ENCODE measurements at regions not wholly inside any gene's neighbourhood (a gene's known extent, or its start where the extent isn't known, plus 50 kb on each side); places are given as distances from the start of the nearest gene placed in this dataset.

DNA sequence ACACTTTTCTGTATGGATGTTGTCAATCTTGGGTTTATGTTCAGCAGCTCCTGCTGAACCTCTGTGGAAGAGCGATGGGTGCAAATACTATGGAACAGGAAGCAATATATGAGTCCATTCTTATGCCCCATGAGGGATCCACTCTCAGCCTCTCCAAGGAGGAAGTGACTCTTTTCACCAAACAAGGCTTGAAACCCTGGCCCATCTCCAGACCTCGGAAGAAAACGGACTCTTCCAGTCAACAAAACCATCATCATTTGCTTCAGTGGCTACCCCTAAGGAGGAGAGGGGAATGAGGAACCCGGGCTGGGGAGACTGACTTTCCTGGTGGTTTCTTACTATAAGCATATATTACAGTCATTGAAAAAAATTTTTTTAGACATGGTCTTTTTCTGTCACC is 206.2 kb downstream of the AXIN2 start:
- Histone ChIP-seq H3K9me3 (no peaks in the 10 kb centered on the region), H3K4me1 (no peaks in the 10 kb centered on the region), H3K27me3 (no peaks in the 10 kb centered on the region), H3K27ac (no peak overlapping the region), H3K4me3 (no peak overlapping the region), H3K36me3 (no peaks in the 10 kb centered on the region)
- TF ChIP-seq POLR2A (IDR thresholded peaks at IDR 0.05), result no peak
- TF ChIP-seq, protein P1, sequence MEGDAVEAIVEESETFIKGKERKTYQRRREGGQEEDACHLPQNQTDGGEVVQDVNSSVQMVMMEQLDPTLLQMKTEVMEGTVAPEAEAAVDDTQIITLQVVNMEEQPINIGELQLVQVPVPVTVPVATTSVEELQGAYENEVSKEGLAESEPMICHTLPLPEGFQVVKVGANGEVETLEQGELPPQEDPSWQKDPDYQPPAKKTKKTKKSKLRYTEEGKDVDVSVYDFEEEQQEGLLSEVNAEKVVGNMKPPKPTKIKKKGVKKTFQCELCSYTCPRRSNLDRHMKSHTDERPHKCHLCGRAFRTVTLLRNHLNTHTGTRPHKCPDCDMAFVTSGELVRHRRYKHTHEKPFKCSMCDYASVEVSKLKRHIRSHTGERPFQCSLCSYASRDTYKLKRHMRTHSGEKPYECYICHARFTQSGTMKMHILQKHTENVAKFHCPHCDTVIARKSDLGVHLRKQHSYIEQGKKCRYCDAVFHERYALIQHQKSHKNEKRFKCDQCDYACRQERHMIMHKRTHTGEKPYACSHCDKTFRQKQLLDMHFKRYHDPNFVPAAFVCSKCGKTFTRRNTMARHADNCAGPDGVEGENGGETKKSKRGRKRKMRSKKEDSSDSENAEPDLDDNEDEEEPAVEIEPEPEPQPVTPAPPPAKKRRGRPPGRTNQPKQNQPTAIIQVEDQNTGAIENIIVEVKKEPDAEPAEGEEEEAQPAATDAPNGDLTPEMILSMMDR (IDR thresholded peaks at IDR 0.05), result no peak
- no peak for DNase-seq
- intact Hi-C loops (cut with DNase I; ENCODE audit: low total_unique reads), result no loop called here

DNA sequence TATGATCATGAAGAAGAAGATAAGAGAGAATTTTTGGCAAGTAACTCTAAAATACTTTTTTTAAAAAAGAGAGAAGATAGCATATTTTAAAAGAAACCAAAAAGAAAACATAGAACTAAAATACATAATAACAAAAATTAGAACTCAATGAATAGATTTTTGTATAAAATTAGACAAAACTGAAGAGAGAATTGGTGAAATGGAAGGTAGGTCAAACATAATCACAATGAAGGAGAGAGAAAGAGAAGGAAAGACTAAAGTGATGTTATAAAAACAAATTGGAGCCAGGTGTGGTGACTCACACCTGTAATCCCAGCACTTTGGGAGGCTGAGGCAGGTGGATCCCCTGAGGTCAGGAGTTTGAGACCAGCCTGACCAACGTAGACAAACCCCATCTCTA is 211.5 kb downstream of the AXIN2 start:
- no peaks in the 10 kb centered on the region for H3K4me1 ChIP-seq
- H3K36me3 ChIP-seq, result no peaks in the 10 kb centered on the region
- DNase-seq, result no peak
- H3K27me3 ChIP-seq, result no peaks in the 10 kb centered on the region
- H3K9me3 ChIP-seq, result no peaks in the 10 kb centered on the region
- no peak overlapping the region for H3K4me3 ChIP-seq
- TF ChIP-seq, protein P1 (IDR thresholded peaks at IDR 0.05), result no peak
- intact Hi-C loops (cut with DNase I; ENCODE audit: low total_unique reads), result no loop called here
- no peak overlapping the region for H3K27ac ChIP-seq

DNA sequence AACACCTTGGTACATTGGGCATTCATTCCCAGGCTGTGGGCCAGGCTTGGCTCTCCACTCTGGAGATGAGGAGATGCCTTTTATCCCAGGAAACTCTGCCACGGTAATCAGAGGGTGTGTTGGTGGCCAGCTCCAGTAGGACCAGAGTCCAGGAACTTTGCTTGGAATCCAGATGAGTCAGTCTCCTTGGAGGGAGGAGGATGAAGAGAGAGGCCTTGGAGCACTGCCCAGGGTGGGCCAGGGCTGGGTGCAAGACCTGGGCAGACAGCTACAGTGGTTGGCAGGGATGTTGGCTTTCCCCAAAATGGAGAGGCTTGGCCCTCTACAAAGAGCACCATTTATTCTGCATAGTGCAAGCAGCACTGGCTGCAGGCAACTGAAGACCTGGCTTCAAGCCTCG is 209.0 kb downstream of the RGS9 start:
- H3K4me1 ChIP-seq, result no peaks in the 10 kb centered on the region
- no peaks in the 10 kb centered on the region for H3K36me3 ChIP-seq
- no peak for DNase-seq
- no peak overlapping the region for H3K4me3 ChIP-seq
- TF ChIP-seq POLR2A (IDR thresholded peaks at IDR 0.05), result no peak
- TF ChIP-seq, protein P1 (IDR thresholded peaks at IDR 0.05), result no peak
- intact Hi-C loops (cut with DNase I; ENCODE audit: low total_unique reads), result no loop called here
- no peaks in the 10 kb centered on the region for H3K27me3 ChIP-seq
- H3K9me3 ChIP-seq, result no peaks in the 10 kb centered on the region
- no peak overlapping the region for H3K27ac ChIP-seq

DNA sequence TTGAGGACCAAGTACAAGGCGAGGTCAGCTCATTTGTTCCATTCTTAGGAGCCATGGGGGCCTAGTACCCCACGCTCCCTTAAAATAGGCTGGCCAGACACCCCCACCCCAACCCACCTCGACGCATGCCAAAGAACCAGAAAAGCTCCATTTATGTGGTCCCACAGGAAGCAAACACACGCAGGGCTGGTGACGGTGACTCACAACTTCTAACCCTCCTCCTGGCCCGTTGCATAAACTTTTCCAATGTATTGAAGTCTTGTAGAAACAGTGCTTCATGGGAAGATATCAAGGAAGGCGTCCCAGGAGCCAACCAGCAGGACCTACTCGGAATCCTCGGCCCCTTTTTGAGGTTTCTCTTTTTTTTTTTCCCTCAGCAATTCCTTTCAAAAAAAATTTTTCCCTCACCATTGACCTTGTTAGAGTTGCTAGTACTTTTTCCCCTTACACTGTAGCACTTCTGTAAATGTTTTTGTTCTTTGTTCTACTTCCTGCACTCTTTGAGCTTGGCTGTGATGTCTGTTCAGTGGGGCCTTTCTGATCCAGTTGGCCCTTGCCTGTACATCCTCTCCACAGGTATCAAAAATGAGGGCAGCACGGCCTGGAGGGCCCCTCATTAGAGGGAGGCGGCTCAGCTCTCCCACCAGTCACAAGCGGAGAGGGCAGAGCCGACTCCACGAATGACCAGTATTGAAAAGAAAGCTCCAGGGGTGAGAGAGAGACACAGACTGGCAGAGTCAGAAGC is 208.3 kb downstream of the RGS9 start:
- H3K27me3 ChIP-seq, result no peaks in the 10 kb centered on the region
- no peak overlapping the region for H3K4me3 ChIP-seq
- no peaks in the 10 kb centered on the region for H3K4me1 ChIP-seq
- intact Hi-C loops (cut with DNase I; ENCODE audit: low total_unique reads), result no loop called here
- H3K27ac ChIP-seq, result no peak overlapping the region
- TF ChIP-seq, protein P1 (IDR thresholded peaks at IDR 0.05), result no peak
- no peak for TF ChIP-seq POLR2A (IDR thresholded peaks at IDR 0.05)
- DNase-seq, result no peak
- H3K36me3 ChIP-seq, result no peaks in the 10 kb centered on the region
- no peaks in the 10 kb centered on the region for H3K9me3 ChIP-seq

DNA sequence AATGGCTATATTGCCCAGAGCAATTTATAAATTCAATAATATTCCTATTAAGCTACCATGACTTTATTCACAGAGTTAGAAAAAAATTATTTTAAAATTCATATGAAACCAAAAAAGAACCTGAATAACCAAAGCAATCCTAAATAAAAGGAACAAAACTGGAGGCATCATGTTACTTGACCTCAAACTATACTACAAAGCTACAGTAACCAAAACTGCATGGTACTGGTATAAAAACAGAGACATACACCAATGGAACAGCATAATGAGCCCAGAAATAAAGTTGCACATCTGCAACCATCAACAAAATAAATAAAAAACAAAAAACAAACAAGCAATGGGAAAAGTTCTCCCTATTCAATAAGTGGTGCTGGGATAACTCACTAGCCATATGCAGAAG is 203.2 kb downstream of the RGS9 start:
- intact Hi-C loops (cut with DNase I; ENCODE audit: low total_unique reads), result no loop called here
- DNase-seq, result no peak
- H3K36me3 ChIP-seq, result no peaks in the 10 kb centered on the region

More for the DNA sequence above, 203.2 kb downstream of the RGS9 start:
- Histone ChIP-seq H3K9me3 (no peaks in the 10 kb centered on the region), H3K4me3 (no peak overlapping the region), H3K27ac (no peak overlapping the region), H3K27me3 (no peaks in the 10 kb centered on the region), H3K4me1 (no peaks in the 10 kb centered on the region)
- TF ChIP-seq POLR2A (IDR thresholded peaks at IDR 0.05), result no peak
- TF ChIP-seq, protein P1 (IDR thresholded peaks at IDR 0.05), result no peak
